Ectodermal cell (in vitro differentiated cells): ENCODE measurements at regions not wholly inside any gene's neighbourhood (a gene's known extent, or its start where the extent isn't known, plus 50 kb on each side); places are given as distances from the start of the nearest gene placed in this dataset.
"Not testable (repeated sequence)": the region's sequence is repeated elsewhere in the genome, so short reads cannot be mapped to it uniquely, and the experiment has no call there.

Source experiments
- H3K27ac ChIP-seq: 2 replicates; pipeline ENCODE4 v1.7.0; 2013; ENCODE audit warnings: mild to moderate bottlenecking, low read depth, low read length; ENCODE audit not compliant: insufficient read depth, poor library complexity, severe bottlenecking
- H3K27me3 ChIP-seq: 2 replicates; pipeline ENCODE4 v1.7.0; 2013; ENCODE audit warnings: mild to moderate bottlenecking, low read length; ENCODE audit not compliant: insufficient read depth, control insufficient read depth, poor library complexity, severe bottlenecking
- H3K36me3 ChIP-seq: one replicate; pipeline ENCODE4 v1.7.0; 2013; ENCODE audit warnings: low read length; ENCODE audit not compliant: control insufficient read depth, insufficient read depth
- H3K4me1 ChIP-seq: one replicate; pipeline ENCODE4 v1.7.0; 2013; ENCODE audit warnings: low read length; ENCODE audit not compliant: control insufficient read depth, insufficient read depth
- H3K4me3 ChIP-seq: 2 replicates; pipeline ENCODE4 v1.7.0; 2013; ENCODE audit warnings: low read depth, low read length, control low read depth; ENCODE audit not compliant: insufficient read depth
- H3K9me3 ChIP-seq: 2 replicates; pipeline ENCODE4 v1.7.0; 2013; ENCODE audit warnings: mild to moderate bottlenecking, low read length, moderate library complexity; ENCODE audit not compliant: control insufficient read depth
- WGBS, 2 experiments: methylation state at CpG; one replicate each; pipeline ENCODE4 v1.1.7; 2013; ENCODE audit warnings: missing lambda C conversion rate in 2 of 2; 5-methylcytosine and 5-hydroxymethylcytosine counted together

DNA sequence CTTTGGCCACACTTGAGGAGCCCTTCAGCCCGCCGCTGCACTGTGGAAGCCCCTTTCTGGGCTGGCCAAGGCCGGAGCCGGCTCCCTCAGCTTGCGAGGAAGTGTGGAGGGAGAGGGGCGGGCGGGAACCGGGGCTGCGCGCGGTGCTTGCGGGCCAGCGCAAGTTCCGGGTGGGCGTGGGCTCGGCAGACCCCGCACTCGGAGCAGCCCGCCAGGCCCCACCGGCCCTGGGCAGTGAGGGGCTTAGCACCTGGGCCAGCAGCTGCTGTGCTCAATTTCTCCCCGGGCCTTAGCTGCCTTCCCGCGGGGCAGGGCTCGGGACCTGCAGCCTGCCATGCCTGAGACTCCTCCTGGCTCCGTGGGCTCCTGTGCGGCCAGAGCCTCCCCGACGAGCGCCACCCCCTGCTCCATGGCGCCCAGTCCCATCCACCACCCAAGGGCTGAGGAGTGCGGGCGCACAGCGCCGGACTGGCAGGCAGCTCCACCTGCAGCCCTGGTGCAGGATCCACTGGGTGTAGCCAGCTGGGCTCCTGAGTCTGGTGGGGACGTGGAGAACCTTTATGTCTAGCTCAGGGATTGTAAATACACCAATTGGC lies 129.2 kb downstream of the MRPL14 start:
- H3K36me3 ChIP-seq, H3K4me3 ChIP-seq: not testable (repeated sequence)
- WGBS, 2 experiments, result 96 to 97% methylated on average over 35 of the region's 35 CpGs

DNA sequence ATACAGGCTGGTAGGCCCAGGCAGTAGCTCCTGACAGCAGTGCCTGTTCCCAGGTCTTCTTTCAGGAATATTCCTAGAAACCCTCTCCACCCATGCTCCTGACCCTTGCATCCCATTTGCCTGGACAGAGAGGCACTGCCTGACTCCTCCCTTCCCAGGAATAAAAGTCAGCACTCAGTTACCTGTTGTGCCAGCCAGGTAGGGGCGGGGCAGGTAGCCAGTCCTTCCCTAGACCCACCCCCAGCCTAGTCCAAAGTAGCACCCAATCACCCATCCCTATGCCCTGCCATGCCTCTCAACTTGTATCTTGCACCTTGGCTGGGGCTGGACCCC lies 129.9 kb downstream of the MRPL14 start:
- 95 to 97% methylated on average over 1 of the region's 1 CpG for WGBS, 2 experiments
- Histone ChIP-seq H3K27ac (no peak overlapping the region), H3K27me3 (peaks cover 6% of the 10 kb centered on the region)

More for the DNA sequence above, 129.2 kb downstream of the MRPL14 start:
- peaks cover 14% of the 10 kb centered on the region for H3K4me1 ChIP-seq
- H3K27me3 ChIP-seq, result peaks cover 14% of the 10 kb centered on the region
- not testable (repeated sequence) for H3K9me3 ChIP-seq, H3K27ac ChIP-seq

DNA sequence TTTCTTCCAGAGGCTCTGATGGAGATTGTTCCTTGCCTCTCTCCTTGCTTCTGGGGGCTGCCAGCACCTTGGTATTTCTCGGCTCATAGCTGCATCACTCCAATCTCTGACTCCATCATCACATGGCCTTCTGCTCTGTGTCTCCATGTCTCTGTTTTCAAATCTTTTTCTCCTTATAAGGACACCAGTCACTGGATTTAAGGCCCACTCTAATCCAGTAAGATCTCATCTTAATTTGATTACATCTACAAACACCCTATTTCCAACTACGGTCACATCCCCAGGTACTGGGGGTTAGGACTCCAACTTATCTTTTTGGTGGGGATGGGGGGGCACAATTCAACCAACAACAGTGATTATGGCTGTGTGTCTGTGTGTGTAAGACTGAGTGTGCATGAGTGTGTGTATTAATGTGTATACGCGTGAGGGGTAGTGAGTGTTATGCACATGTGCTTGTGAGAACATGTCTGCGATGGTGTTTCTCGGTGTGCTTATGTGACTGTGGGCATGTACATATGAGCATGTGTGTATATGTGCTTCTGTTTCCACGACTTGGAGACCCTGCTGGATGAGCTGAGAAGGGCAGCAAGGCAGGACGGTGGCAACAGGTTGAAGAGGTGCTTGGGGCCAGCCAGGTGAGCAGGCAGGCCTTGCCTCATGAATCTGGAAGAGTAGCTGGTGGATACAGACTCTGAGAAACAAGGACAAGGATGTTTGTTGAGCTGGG lies 130.5 kb downstream of the MRPL14 start:
- H3K4me3 ChIP-seq, result no peak overlapping the region
- no peak overlapping the region for H3K27ac ChIP-seq
- H3K36me3 ChIP-seq, result no peaks in the 10 kb centered on the region
- H3K27me3 ChIP-seq, result peaks cover under 1% of the 10 kb centered on the region
- no peaks in the 10 kb centered on the region for H3K9me3 ChIP-seq
- WGBS, 2 experiments, result 94 to 95% methylated on average over 8 of the region's 8 CpGs
- peaks cover 11% of the 10 kb centered on the region for H3K4me1 ChIP-seq

More for the DNA sequence above, 129.9 kb downstream of the MRPL14 start:
- Histone ChIP-seq H3K9me3 (no peaks in the 10 kb centered on the region), H3K36me3 (no peaks in the 10 kb centered on the region), H3K4me3 (no peak overlapping the region), H3K4me1 (peaks cover 11% of the 10 kb centered on the region)

DNA sequence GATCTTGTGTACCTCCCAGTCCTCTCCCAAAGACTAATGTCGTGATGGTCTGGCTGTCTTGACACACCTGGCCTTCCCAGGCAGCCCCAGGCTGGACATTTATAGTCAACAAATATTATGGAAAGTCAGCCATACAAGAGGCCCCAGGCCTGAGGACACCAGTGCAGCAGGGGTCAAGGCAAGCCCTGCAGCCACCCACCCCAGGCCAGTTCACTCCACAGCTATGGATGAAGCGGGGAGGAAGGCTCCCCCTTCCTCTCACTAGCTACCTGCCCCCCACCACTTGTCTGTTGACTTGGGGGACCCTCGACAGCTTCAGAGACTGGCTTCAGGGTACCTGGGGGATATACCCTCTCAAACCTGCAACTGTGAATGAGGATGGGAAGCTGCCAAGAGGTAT lies 132.1 kb downstream of the MRPL14 start:
- Histone ChIP-seq H3K9me3 (no peaks in the 10 kb centered on the region), H3K36me3 (no peaks in the 10 kb centered on the region), H3K27me3 (no peaks in the 10 kb centered on the region), H3K4me3 (no peak overlapping the region), H3K27ac (no peak overlapping the region), H3K4me1 (peaks cover 9% of the 10 kb centered on the region)
- 82 to 93% methylated on average over 3 of the region's 3 CpGs for WGBS, 2 experiments

DNA sequence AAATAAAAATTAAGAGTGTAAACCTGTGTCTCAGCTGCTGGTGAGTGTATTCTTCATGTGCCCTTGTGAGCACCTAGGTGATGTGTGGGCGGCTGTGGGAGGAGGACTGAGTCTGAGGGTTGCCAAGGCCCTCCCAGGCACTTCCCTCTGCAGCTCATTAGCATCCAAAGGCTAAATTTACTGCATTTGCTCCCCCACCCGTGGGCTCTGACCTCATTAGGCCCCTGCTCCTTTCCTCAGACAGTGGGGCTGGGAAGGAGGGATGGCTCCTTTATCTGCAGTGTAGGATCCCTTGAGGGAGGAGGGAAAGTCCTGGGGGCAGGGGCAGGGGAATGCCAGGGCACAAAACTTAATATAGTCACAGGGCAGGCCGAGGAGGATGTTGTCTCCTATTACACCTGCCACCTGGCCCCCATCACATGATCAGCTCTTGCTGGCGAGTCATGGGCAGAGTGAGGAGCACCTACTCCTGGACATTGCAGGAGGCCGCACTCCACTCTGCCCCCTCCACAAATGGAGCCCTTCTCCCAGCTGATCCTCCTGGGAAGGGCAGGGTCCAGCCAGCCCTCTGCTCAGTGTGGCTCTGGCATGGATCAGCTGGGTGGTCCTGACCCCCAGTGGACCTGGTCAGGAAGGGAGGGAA lies 133.2 kb downstream of the MRPL14 start:
- no peak overlapping the region for H3K4me3 ChIP-seq
- H3K4me1 ChIP-seq, result peaks cover 17% of the 10 kb centered on the region
- no peaks in the 10 kb centered on the region for H3K27me3 ChIP-seq
- no peak overlapping the region for H3K27ac ChIP-seq
- H3K36me3 ChIP-seq, result no peaks in the 10 kb centered on the region
- H3K9me3 ChIP-seq, result no peaks in the 10 kb centered on the region
- 70 to 71% methylated on average over 5 of the region's 5 CpGs for WGBS, 2 experiments

DNA sequence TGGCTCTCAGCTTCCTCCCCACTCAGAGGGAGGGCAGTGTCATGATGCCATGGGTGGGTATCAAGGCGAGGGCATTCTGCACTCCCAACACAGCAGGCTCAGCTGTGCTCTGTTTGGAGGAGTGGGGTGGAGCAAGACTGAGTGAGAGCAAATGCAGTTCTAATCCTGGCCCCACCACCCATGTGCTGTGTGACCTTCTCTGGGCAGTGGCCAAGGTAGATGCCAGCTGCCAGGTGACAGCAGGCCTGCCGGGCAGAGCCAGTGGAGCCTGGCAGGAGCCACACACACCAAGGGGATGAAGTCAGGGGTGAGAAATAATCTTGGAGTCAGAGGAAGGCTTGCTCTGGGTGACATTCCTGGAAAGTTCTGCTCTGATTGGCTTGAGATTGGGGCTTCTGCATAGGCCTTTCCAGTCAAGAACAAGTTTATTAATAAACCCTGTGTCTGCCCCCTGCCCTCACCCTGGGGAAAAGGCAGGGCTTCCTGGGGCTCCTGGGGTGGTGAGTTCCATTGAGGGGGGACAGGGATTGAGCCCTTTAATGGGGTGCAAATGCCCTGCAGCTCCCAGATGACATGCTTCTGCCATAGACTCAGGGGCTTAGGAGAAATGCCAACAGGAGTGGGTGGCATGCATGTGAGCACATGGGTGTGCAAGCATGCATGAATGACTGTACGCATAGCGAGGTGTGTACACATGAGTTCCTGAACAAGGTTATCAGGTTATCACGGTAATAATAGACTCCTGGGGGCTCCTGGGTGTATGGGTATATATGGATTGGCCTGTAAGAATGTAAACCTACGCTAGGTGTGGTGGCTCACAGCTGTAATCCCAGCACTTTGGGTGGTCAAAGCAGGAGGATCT lies 134.2 kb downstream of the MRPL14 start:
- Histone ChIP-seq H3K27me3 (no peaks in the 10 kb centered on the region), H3K36me3 (no peaks in the 10 kb centered on the region), H3K9me3 (no peaks in the 10 kb centered on the region), H3K4me1 (peaks cover 17% of the 10 kb centered on the region), H3K27ac (no peak overlapping the region), H3K4me3 (no peak overlapping the region)
- 94 to 95% methylated on average over 6 of the region's 6 CpGs for WGBS, 2 experiments

DNA sequence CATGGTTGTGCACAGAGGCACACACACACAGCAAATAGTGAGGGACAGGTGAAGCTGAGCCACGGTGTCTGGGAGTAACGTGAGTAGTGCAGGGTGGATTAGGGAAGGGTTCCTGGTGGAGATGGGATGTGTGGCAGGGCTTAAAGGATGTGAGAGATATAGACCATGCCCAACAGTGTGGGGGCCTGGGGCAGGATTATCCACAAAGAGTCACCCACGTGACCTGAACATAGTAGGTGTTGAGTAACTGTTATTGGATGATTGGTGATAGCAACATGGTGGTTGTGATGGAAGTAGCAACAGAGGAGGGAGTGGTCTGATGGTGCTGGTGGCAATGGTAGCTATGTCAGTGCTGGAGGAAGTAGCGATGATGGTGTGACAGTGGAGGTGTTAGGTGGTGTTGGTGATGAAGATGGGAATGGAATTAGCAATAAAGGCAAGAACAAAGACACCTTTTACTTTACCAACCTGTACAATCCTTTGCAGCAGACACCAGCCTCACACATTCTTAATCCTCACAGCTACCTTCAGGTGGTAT lies 135.1 kb downstream of the MRPL14 start:
- no peaks in the 10 kb centered on the region for H3K9me3 ChIP-seq
- WGBS, 2 experiments, result 95 to 98% methylated on average over 4 of the region's 4 CpGs
- no peaks in the 10 kb centered on the region for H3K36me3 ChIP-seq
- no peak overlapping the region for H3K27ac ChIP-seq
- no peak overlapping the region for H3K4me3 ChIP-seq
- H3K4me1 ChIP-seq, result peaks cover 17% of the 10 kb centered on the region
- no peaks in the 10 kb centered on the region for H3K27me3 ChIP-seq

DNA sequence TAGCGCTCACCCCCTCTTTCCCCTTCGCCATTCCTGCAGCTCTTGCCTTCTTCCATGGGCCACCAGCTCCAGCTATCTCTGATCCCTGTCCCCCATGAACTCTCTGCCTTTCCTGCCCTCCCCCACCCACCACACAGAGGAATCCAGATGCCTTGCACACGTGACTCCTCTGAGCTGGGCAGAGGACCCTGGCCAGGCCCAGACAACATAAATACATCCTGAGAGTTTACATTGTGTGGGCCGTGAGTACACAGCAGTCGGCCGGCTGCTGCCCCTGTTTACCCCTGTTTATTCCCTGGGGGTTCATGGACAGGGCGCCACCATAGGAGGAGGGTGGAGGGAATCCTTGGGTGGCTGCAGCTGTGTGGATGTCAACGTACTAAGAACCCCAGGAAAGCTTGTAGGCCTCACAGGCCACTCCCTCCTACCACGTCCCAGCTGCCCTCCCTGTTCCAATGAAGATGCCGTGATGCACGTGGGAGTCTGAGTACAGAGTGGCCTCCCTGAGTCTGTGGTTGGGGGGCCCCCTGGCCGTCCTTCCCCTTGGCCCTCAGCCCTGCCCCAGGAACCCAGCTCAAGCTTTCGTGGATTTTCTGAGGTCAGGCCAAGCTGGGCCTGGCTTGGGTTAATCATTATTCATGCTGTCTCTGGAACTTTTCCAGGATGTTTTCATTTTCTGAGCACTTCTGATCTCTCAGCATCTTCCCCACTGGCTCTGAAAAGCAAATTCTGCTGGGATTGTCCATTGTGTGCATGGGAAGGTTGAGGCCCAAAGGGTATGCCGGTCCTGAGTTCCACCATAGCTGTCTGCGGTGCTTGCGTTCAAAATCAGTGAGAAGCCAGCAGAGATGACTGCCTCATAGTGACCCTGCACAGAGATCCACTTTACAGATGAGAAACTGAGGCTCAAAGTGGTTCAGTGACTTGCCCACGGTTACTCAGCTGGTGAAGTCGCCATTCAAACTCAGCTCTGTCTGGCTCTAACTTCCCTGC lies 136.3 kb downstream of the MRPL14 start:
- WGBS, 2 experiments, result 85 to 88% methylated on average over 18 of the region's 18 CpGs
- no peaks in the 10 kb centered on the region for H3K27me3 ChIP-seq

DNA sequence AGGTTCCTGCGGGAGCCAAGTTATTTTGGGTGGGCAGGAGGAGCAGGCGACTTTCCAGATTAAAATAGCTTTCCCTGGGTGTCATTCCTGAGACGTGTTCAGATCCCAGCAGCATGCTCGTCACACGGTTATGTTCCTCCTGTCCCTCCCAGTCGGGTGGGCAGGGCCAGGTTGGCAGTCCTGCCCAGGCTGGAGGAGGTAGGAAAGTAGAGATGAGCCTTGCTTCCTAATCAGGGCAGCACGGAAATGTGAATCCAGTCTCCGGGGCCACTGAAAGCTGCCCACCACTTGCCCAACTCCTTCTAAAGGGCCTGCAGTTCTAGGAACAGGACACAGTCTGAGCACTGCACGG lies 137.0 kb downstream of the MRPL14 start:
- 83 to 85% methylated on average over 9 of the region's 9 CpGs for WGBS, 2 experiments
- peaks cover 19% of the 10 kb centered on the region for H3K4me1 ChIP-seq
- H3K36me3 ChIP-seq, result no peaks in the 10 kb centered on the region
- no peaks in the 10 kb centered on the region for H3K9me3 ChIP-seq
- H3K4me3 ChIP-seq, result no peak overlapping the region
- H3K27me3 ChIP-seq, result no peaks in the 10 kb centered on the region
- no peak overlapping the region for H3K27ac ChIP-seq

More for the DNA sequence above, 136.3 kb downstream of the MRPL14 start:
- Histone ChIP-seq H3K4me3 (no peak overlapping the region), H3K4me1 (peaks cover 17% of the 10 kb centered on the region), H3K27ac (no peak overlapping the region), H3K36me3 (no peaks in the 10 kb centered on the region), H3K9me3 (no peaks in the 10 kb centered on the region)
